ENCODE measurements at regions not wholly inside any gene's neighbourhood (a gene's known extent, or its start where the extent isn't known, plus 50 kb on each side); places are given as distances from the start of the nearest gene placed in this dataset.

GRCh38 chr3:3735919-3736318 is 63.3 kb upstream of the LRRN1 start:
- Mint-ChIP-seq H3K4me3 (no peak overlapping the region), H3K27me3 (ENCODE audit: low read depth) (peaks cover 9% of the 10 kb centered on the region), H3K36me3 (ENCODE audit: low read depth) (no peaks in the 10 kb centered on the region), H3K9me3 (no peaks in the 10 kb centered on the region), H3K4me1 (peaks cover 53% of the 10 kb centered on the region), H3K27ac (peak overlapping the region in 1 of 3 experiments; percentile 63)
- no peak for TF ChIP-seq CTCF (IDR thresholded peaks at IDR 0.05; ENCODE audit: unreplicated experiment in 3 of 3)

GRCh38 chr3:3734881-3735280 is 64.3 kb upstream of the LRRN1 start:
- Mint-ChIP-seq H3K4me1 (peaks cover 50% of the 10 kb centered on the region), H3K27ac (peak overlapping the region in 2 of 3 experiments; percentile 63 to 73), H3K4me3 (peak overlapping the region in 1 of 3 experiments; percentile 53), H3K27me3 (ENCODE audit: low read depth) (peaks cover 9% of the 10 kb centered on the region), H3K9me3 (no peaks in the 10 kb centered on the region), H3K36me3 (ENCODE audit: low read depth) (no peaks in the 10 kb centered on the region)
- TF ChIP-seq CTCF (IDR thresholded peaks at IDR 0.05; ENCODE audit: unreplicated experiment in 3 of 3), result no peak

- Mint-ChIP-seq H3K27me3 (ENCODE audit: low read depth) (no peaks in the 10 kb centered on the region), H3K36me3 (ENCODE audit: low read depth) (peaks cover 3% of the 10 kb centered on the region), H3K9me3 (peaks cover 5% of the 10 kb centered on the region), H3K4me1 (peaks cover 23% of the 10 kb centered on the region), H3K27ac (no peak overlapping the region), H3K4me3 (no peak overlapping the region)
- no peak for TF ChIP-seq CTCF (IDR thresholded peaks at IDR 0.05; ENCODE audit: unreplicated experiment in 3 of 3)
These were observed 70.0 kb upstream of the LRRN1 start for GRCh38 chr3:3729261-3729660.

GRCh38 chr3:3726549-3726948 is 72.7 kb upstream of the LRRN1 start:
- Mint-ChIP-seq H3K36me3 (ENCODE audit: low read depth) (peaks cover 3% of the 10 kb centered on the region), H3K4me3 (no peak overlapping the region), H3K27me3 (ENCODE audit: low read depth) (no peaks in the 10 kb centered on the region), H3K9me3 (peaks cover 5% of the 10 kb centered on the region), H3K27ac (no peak overlapping the region), H3K4me1 (peaks cover 23% of the 10 kb centered on the region)
- no peak for TF ChIP-seq CTCF (IDR thresholded peaks at IDR 0.05; ENCODE audit: unreplicated experiment in 3 of 3)

GRCh38 chr3:3714572-3714971 is 84.7 kb upstream of the LRRN1 start:
- no peaks in the 10 kb centered on the region for H3K27me3 Mint-ChIP-seq (ENCODE audit: low read depth)
- H3K9me3 Mint-ChIP-seq, result peaks cover 6% of the 10 kb centered on the region
- H3K4me3 Mint-ChIP-seq, result no peak overlapping the region
- peaks cover 7% of the 10 kb centered on the region for H3K4me1 Mint-ChIP-seq
- TF ChIP-seq CTCF (IDR thresholded peaks at IDR 0.05; ENCODE audit: unreplicated experiment in 3 of 3), result no peak
- peaks cover 7% of the 10 kb centered on the region for H3K36me3 Mint-ChIP-seq (ENCODE audit: low read depth)
- H3K27ac Mint-ChIP-seq, result no peak overlapping the region

- Mint-ChIP-seq H3K9me3 (peaks cover 2% of the 10 kb centered on the region), H3K4me3 (no peak overlapping the region), H3K36me3 (ENCODE audit: low read depth) (no peaks in the 10 kb centered on the region), H3K4me1 (peaks cover 22% of the 10 kb centered on the region), H3K27me3 (ENCODE audit: low read depth) (no peaks in the 10 kb centered on the region), H3K27ac (no peak overlapping the region)
- no peak for TF ChIP-seq CTCF (IDR thresholded peaks at IDR 0.05; ENCODE audit: unreplicated experiment in 3 of 3)
These were observed 86.3 kb upstream of the LRRN1 start for GRCh38 chr3:3712971-3713370.
